GM23248 (cell line): ENCODE measurements at regions not wholly inside any gene's neighbourhood (a gene's known extent, or its start where the extent isn't known, plus 50 kb on each side); places are given as distances from the start of the nearest gene placed in this dataset.

Experiments used
- EZH2 ChIP-seq: fragments of 200-600 bp; sonication (generic); IDR thresholded peaks from 2 replicates; pipeline ENCODE4 v1.6.1; 2018; ENCODE audit warnings: antibody characterized with exemption, mild to moderate bottlenecking; ENCODE audit not compliant: insufficient read depth, poor library complexity, severe bottlenecking
- EZH2phosphoT487 ChIP-seq: fragments of 200-600 bp; sonication (generic); IDR thresholded peaks from 2 replicates; pipeline ENCODE4 v1.6.1; 2018; ENCODE audit warnings: antibody characterized with exemption, moderate library complexity, mild to moderate bottlenecking, low read depth; ENCODE audit not compliant: insufficient read depth

DNA sequence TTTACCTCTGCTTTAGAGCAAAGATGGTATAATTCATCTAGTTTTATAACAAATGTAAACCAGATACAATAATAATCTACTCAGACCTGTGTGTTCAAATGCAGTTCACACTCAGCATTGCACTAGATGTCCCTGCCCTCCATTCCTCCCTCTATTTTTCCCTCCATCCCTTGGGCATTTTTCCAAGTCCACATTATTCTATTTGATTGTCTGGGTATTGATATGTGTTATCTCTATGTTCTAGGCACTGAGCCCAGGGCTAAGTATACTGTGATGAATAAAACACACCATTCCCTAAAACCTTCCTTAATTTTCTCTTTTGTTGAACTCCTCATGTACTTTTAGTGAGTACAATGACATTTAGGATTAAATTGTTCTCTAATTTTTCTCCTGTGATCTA, 66.2 kb upstream of the HMCN1 start:
- TF ChIP-seq EZH2: no peak
- TF ChIP-seq EZH2phosphoT487: no peak
